ENCODE measurements at regions not wholly inside any gene's neighbourhood (a gene's known extent, or its start where the extent isn't known, plus 50 kb on each side); places are given as distances from the start of the nearest gene placed in this dataset.

DNA sequence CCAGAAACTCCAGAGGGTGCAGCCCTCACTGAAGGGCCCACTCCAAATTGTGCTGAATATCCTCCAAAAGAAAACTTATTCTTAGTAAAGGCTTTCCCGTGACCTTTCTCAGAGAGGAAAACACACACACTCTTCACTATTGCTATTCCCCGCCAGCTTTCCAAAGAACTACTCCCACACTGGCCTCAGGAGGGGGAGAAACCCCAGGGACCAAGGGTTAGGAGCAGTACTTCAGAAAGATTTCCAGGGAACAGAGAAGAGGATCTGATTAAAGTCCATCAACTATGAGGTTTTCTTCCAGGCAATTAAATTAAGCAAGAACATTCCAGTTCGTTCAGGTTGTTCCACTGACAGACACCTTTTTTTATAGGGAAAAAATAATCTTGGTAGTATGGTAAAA, 150.2 kb downstream of the TTC32 start:
- TF ChIP-seq, protein P1, sequence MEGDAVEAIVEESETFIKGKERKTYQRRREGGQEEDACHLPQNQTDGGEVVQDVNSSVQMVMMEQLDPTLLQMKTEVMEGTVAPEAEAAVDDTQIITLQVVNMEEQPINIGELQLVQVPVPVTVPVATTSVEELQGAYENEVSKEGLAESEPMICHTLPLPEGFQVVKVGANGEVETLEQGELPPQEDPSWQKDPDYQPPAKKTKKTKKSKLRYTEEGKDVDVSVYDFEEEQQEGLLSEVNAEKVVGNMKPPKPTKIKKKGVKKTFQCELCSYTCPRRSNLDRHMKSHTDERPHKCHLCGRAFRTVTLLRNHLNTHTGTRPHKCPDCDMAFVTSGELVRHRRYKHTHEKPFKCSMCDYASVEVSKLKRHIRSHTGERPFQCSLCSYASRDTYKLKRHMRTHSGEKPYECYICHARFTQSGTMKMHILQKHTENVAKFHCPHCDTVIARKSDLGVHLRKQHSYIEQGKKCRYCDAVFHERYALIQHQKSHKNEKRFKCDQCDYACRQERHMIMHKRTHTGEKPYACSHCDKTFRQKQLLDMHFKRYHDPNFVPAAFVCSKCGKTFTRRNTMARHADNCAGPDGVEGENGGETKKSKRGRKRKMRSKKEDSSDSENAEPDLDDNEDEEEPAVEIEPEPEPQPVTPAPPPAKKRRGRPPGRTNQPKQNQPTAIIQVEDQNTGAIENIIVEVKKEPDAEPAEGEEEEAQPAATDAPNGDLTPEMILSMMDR (IDR thresholded peaks at IDR 0.05; ENCODE audit: extremely low read depth, missing control alignments) = no peak
- no peak for DNase-seq (ENCODE audit: low spot score)

DNA sequence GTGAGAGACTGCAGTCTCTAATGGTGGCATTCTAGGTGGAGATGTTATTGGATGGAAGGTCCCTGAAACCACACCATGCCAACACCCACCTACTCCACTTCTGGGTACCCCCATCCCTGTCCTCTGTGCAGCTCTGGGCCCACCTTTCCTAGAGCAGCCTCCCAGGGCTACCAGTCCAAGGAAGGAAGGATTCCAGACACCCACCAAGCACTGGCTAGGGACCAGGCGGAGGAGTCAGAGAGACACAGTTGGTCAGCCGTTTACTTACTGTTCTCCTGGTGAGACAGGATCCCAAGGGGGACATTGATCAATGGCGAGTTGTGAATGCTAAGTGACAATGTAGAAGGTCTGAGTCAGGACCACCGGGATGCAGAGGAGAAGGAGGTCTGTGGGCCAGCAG, 151.6 kb downstream of the TTC32 start:
- TF ChIP-seq, protein P1 (IDR thresholded peaks at IDR 0.05; ENCODE audit: extremely low read depth, missing control alignments) = no peak
- DNase-seq (ENCODE audit: low spot score) = no peak

DNA sequence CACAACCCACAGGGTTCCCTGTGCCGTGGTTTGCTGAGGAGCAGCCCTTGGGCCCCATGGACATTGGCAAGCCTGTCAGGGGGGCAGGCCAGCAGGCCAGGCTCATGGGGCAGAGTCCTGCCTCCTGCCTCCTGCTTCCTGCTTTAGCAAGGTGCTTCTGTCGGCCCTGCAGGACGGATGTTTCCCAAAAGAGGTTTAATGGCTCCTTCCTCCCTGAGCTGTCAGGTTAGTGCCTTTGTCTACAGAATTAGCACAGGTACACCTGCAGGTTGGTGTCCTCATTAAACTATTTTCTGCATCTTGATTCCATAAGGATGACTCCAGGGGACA, 152.3 kb downstream of the TTC32 start:
- TF ChIP-seq, protein P1 (IDR thresholded peaks at IDR 0.05; ENCODE audit: extremely low read depth, missing control alignments) = no peak
- DNase-seq (ENCODE audit: low spot score) = no peak

DNA sequence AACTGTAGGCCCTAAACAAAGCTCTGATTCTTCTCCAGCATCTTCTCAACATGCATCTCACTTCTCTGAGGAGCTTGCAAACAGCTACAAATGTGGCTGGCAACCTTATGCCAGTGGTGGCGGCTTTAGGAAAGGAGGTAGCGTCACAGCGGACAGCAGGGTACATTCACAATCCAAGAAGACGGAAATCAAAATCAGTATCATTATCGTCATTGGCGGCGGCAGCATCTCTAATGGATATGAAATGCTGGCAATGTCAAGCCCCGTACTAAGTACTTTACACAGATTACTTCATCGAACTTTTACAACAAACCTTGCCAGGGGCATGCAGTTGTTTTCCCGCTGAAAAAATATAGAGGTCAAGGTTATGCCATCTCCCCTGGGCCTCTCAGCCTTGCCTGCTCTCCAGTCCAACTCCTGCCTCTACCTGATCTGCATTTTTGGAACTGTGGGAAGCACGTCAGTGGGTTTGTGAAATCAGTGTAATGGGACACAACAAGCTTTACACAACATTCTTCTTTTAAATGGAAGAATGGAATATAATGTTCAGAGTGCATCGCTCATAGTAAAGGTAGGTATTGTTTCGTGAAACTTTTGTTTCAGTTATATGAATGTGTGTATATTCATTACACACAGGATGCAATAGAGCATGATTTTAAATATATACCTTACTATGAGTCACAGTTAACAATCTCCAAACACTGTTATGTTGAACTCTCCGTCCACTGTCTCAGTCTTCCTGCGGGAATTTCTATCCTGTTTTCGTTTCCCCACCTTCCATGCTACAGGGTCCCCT, 152.9 kb downstream of the TTC32 start:
- TF ChIP-seq, protein P1 (IDR thresholded peaks at IDR 0.05; ENCODE audit: extremely low read depth, missing control alignments) = no peak
- no peak for DNase-seq (ENCODE audit: low spot score)

DNA sequence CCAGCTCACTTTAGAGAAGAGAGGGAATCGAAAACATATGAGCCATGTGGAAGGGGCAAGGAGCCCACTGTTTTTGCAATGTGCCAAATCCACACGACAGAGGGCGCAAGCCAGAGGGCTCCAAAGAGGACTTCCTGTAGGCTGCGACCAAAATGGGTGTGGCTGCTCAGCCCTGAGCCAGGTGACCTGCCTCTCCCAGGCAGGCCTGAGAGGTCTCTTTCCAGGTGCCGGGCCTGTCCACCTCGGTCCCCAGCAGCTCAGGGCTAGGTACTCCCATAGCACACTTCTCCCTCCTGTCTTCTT, 153.8 kb downstream of the TTC32 start:
- TF ChIP-seq, protein P1 (IDR thresholded peaks at IDR 0.05; ENCODE audit: extremely low read depth, missing control alignments) = no peak
- no peak for DNase-seq (ENCODE audit: low spot score)

DNA sequence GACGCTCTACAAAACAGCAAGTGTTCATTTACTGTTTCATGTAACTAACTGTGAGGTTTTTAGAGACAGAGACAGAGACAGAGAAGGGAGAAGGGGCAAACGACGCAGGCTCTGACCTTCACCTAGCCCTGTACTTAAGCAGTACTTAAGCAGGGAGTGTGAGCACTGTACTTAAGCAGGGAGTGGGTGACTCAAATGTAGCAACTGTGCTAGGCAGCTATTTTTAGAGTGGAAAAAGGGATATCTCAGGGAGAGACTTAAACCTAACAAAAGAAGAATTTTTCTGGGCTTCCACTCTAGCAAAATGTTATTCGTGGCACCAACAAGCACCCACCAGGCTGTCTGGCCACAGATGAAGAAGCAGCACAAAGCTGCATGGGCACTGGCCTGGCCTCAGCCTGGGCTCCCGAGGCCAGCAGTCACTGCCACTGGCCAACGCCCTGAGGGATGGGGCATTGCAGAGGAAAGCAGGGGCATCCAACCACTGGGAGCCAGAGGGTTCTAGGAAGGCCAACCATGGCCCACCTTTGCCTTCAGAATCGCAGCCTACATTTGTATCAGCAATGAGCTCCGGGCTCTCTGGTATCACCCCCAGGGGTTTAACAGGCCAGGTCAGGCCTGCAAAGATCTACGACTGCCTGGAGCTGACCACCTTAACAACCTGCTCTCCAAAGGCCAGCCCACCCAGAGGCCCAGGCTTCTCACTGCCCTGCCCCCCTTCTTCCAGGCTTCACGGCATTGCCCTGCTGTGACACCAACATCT, 154.3 kb downstream of the TTC32 start:
- no peak for DNase-seq (ENCODE audit: low spot score)
- TF ChIP-seq, protein P1 (IDR thresholded peaks at IDR 0.05; ENCODE audit: extremely low read depth, missing control alignments) = no peak

DNA sequence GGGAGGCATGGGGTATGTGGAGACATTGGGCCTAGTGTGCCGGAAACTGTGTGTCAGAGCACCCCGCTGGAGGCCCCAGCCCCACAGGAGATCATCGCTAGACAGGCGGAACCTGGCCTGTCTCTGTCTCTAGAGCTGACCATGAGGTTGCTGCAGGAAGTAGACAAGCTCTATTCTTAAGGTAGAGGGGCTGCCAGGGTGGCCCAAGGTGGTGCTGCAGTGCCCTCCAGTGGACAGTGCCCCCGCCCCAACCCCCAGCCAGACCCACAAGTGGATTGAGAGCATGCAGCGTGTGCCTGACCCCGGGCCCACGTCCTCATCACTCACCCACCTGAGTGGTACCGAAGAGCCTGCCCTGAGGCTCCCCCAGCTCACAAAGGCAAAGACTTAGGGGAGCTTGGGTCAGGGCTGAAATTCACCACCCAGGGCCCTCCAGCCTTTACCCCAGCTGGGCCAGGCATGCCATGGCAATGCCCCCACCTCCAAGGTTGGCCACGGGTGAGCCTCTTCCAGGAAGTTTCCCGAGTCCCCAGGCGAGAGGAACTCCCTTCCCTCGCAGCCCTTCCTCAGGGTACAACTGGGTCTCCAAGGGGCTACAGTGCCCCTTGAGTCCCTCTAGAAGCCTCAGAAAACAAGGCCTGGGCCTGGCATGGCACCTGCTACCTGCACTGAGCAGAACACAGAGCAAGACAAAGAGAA, 155.0 kb downstream of the TTC32 start:
- TF ChIP-seq, protein P1 (IDR thresholded peaks at IDR 0.05; ENCODE audit: extremely low read depth, missing control alignments) = no peak
- DNase-seq (ENCODE audit: low spot score) = no peak

Data from GM20000 (cell line).